HepG2 (cell line): ENCODE measurements at regions not wholly inside any gene's neighbourhood (a gene's known extent, or its start where the extent isn't known, plus 50 kb on each side); places are given as distances from the start of the nearest gene placed in this dataset.

Experiments used
- ATAC-seq: fragments of 200-7000 bp; cut with Tn5 transposase; 3 replicates; pipeline ENCODE4 v1.9.1; 2020; ENCODE audit warnings: mild to moderate bottlenecking, moderate library complexity
- BruUV-seq: library from RNA; stranded (reverse); fragments of 400-500 nt; replicated peaks from 2 replicates; lab custom pipeline; 2021; lab: Mats Ljungman, UMichigan
- CTCF ChIA-PET: fragments of 300-600 bp; formaldehyde crosslinking; extraction: SDS; loops from one replicate; lab custom pipeline; 2021; ENCODE audit warnings: low total read pairs, inconsistent platforms, low intra/inter-chr PET ratio; lab: Yijun Ruan, JAX
- POLR2A ChIA-PET: fragments of 350-600 bp; sonication (Branson Sonifier 250); formaldehyde crosslinking; loops from one replicate; lab custom pipeline; 2020; ENCODE audit warnings: antibody characterized with exemption, inconsistent platforms; lab: Yijun Ruan, JAX
- DNase-seq: peaks from one replicate; pipeline ENCODE4 v3.0.0-alpha.2; 2015; ENCODE audit warnings: low spot score
- FAIRE-seq: peaks from 3 replicates; lab custom pipeline; 2011; peaks lifted over from hg19 to GRCh38; lab: Jason Lieb, UNC
- H2AFZ ChIP-seq: one replicate; pipeline ENCODE4 v1.6.1; 2011; ENCODE audit warnings: low read length, inconsistent platforms
- H3K27ac ChIP-seq: fragments of 300-600 bp; 3 replicates; pipeline ENCODE4 v1.8.0; 2011; ENCODE audit warnings: mixed run types, mild to moderate bottlenecking, mixed read lengths, low read length, inconsistent platforms; ENCODE audit not compliant: insufficient read depth; ENCODE audit errors: extremely low read length
- H3K27me3 ChIP-seq, 2 experiments: fragments of 200-600 bp in 1 of 2; 2 replicates in 1 of 2; 3 replicates in 1 of 2; pipeline versions ENCODE4 v1.6.0 to v1.8.0; 2011; ENCODE audit warnings: low read length in 2 of 2, mild to moderate bottlenecking in 2 of 2, moderate library complexity in 2 of 2, inconsistent platforms in 1 of 2; ENCODE audit not compliant: insufficient read depth in 2 of 2, control insufficient read depth in 1 of 2
- H3K36me3 ChIP-seq, 2 experiments: fragments of 200-600 bp in 1 of 2; replicated peaks in 1 of 2; 2 replicates in 1 of 2; 3 replicates in 1 of 2; pipeline versions ENCODE4 v1.5.1 to v1.8.0; 2011; ENCODE audit warnings: low read length in 2 of 2, inconsistent platforms in 1 of 2; ENCODE audit not compliant: insufficient read depth in 2 of 2, control insufficient read depth in 1 of 2
- H3K4me1 ChIP-seq: 2 replicates; pipeline ENCODE4 v1.5.1; 2012; ENCODE audit warnings: low read length, inconsistent platforms; ENCODE audit not compliant: insufficient read depth
- H3K4me2 ChIP-seq: 2 replicates; pipeline ENCODE4 v1.6.0; 2011; ENCODE audit warnings: low read depth, low read length, inconsistent platforms
- H3K4me3 ChIP-seq, 3 experiments: fragments of 200-600 bp in 1 of 3; sonication (generic), shearing (Covaris generic) in 1 of 3; replicated peaks in 1 of 3; 2 replicates each; pipeline ENCODE4 v1.5.1; 2011 to 2016; ENCODE audit warnings: low read length in 3 of 3, inconsistent platforms in 2 of 3, low read depth in 2 of 3, mild to moderate bottlenecking in 2 of 3, control low read depth in 1 of 3, mixed read lengths in 1 of 3; ENCODE audit not compliant: insufficient read depth in 1 of 3
- H3K79me2 ChIP-seq: one replicate; pipeline ENCODE4 v1.6.1; 2011; ENCODE audit warnings: low read length, inconsistent platforms; ENCODE audit not compliant: insufficient read depth
- H3K9ac ChIP-seq: 2 replicates; pipeline ENCODE4 v1.6.0; 2011; ENCODE audit warnings: mild to moderate bottlenecking, low read depth, low read length, inconsistent platforms; ENCODE audit not compliant: insufficient read depth
- H3K9me3 ChIP-seq: 2 replicates; pipeline ENCODE4 v1.5.1; 2012; ENCODE audit warnings: mild to moderate bottlenecking, low read length
- H4K20me1 ChIP-seq: 2 replicates; pipeline ENCODE4 v1.6.0; 2011; ENCODE audit warnings: inconsistent platforms, mild to moderate bottlenecking, low read length, moderate library complexity; ENCODE audit not compliant: insufficient read depth
- BRF2 ChIP-seq: sonication (generic); formaldehyde crosslinking; IDR thresholded peaks from 2 replicates; pipeline ENCODE4 v1.8.1; 2022; ENCODE audit warnings: mild to moderate bottlenecking, missing genetic modification reagents
- EZH2 ChIP-seq: conservative IDR thresholded peaks from 2 replicates; pipeline ENCODE4 v1.6.1; 2012; ENCODE audit warnings: mild to moderate bottlenecking, low read depth, low read length, moderate library complexity
- NCOA1 ChIP-seq: sonication (generic); formaldehyde crosslinking; IDR thresholded peaks from 2 replicates; pipeline ENCODE4 v1.9.0; 2021; ENCODE audit warnings: missing genetic modification reagents
- ZNF207 ChIP-seq: fragments of 450-650 bp; IDR thresholded peaks from 2 replicates; pipeline ENCODE4 v1.6.1; 2016; ENCODE audit warnings: antibody characterized with exemption, borderline replicate concordance
- ZNF251 ChIP-seq: sonication (generic); formaldehyde crosslinking; IDR thresholded peaks from 2 replicates; pipeline ENCODE4 v1.9.0; 2021; ENCODE audit warnings: mild to moderate bottlenecking, missing genetic modification reagents
- ZNF333 ChIP-seq: sonication (generic); formaldehyde crosslinking; IDR thresholded peaks from 2 replicates; pipeline ENCODE4 v1.4.0; 2020; ENCODE audit warnings: mild to moderate bottlenecking, missing genetic modification reagents, borderline replicate concordance
- ZNF574 ChIP-seq: sonication (generic); formaldehyde crosslinking; IDR thresholded peaks from 2 replicates; pipeline ENCODE4 v1.4.0; 2020; ENCODE audit warnings: missing genetic modification reagents
- ZNF704 ChIP-seq: sonication (generic); formaldehyde crosslinking; IDR thresholded peaks from 2 replicates; pipeline ENCODE4 v1.8.1; 2023; ENCODE audit warnings: mild to moderate bottlenecking, inconsistent platforms, moderate library complexity, missing genetic modification reagents, borderline replicate concordance
- ZSCAN12 ChIP-seq: sonication (generic); formaldehyde crosslinking; IDR thresholded peaks from 2 replicates; pipeline ENCODE4 v1.9.0; 2021; ENCODE audit warnings: mild to moderate bottlenecking, missing genetic modification reagents
- WGBS: methylation state at CpG from one replicate; pipeline ENCODE4 v1.1.6; 2017; ENCODE audit warnings: low lambda C conversion rate; 5-methylcytosine and 5-hydroxymethylcytosine counted together
- in situ Hi-C: cut with HindIII; loops from 2 replicates; pipeline ENCODE4 v1.10.0; 2017; ENCODE audit warnings: low pct_unique_long_range_greater_than_20kb; ENCODE audit not compliant: extremely low pct_ligation_motif_present
- intact Hi-C: fragments of 100-400 bp; cut with micrococcal nuclease; formaldehyde crosslinking; loops from one replicate; pipeline ENCODE4 v1.10.0; 2022; ENCODE audit not compliant: unreplicated experiment

GRCh38 chr4:138770818-138771217 lies 244.8 kb upstream of the NOCT start:
- in situ Hi-C loops, result no loop called here

More at GRCh38 chr4:138770818-138771217, 244.8 kb upstream of the NOCT start:
- POLR2A ChIA-PET, result no interaction called here
- CTCF ChIA-PET, result no interaction called here
- WGBS, result 5% methylated on average over 4 of the region's 4 CpGs
- Histone ChIP-seq H3K9ac (no peak overlapping the region), H3K27me3 (peaks cover 0 to 4% of the 10 kb centered on the region in 2 experiments; a peak in 3 of 5 replicates), H2AFZ (no peak overlapping the region), H3K27ac (no peak overlapping the region), H4K20me1 (no peaks in the 10 kb centered on the region), H3K36me3 (no peaks in the 10 kb centered on the region), H3K4me1 (no peaks in the 10 kb centered on the region), H3K4me3 (no peak overlapping the region), H3K4me2 (no peak overlapping the region), H3K9me3 (no peaks in the 10 kb centered on the region), H3K79me2 (no peaks in the 10 kb centered on the region)
- no peak for ATAC-seq
- FAIRE-seq, result no peak
- intact Hi-C loops, result no loop called here
- BruUV-seq, result no TSS peak
- DNase-seq, result no peak
- TF ChIP-seq ZNF704 (CRISPR knock-in tag), result no peak
- no peak for TF ChIP-seq BRF2
- no peak for TF ChIP-seq ZNF574 (CRISPR knock-in tag)
- no peak for TF ChIP-seq NCOA1 (CRISPR knock-in tag)
- no peak for TF ChIP-seq ZNF333 (CRISPR knock-in tag)
- TF ChIP-seq ZSCAN12 (CRISPR knock-in tag), result no peak
- TF ChIP-seq ZNF207, result no peak
- TF ChIP-seq EZH2, result no peak
- TF ChIP-seq ZNF251 (CRISPR knock-in tag), result no peak
